ENCODE measurements at regions not wholly inside any gene's neighbourhood (a gene's known extent, or its start where the extent isn't known, plus 50 kb on each side); places are given as distances from the start of the nearest gene placed in this dataset.

DNA sequence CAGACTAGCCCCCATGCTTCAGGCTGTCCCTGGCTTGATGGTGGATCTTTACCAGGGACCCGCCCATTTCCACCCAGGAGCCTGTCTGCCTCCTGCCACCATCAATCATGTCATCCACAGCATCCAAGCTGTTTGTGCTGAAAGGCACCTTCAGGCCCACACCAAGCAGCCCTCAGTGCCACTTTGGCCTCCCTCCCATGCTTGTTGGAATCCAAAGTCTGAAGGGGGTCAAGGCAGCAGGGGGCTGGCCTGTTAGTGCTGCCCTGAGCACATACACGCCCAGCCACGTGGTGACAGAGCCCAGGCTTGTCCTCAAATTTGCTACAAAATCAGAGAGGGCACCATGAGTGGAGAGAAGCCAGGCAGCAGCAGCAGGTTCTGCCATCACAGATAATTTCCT, 1146.8 kb downstream of the FSCB start:
- Histone ChIP-seq H2AFZ (ENCODE audit: low read depth) (no peak overlapping the region), H3K36me3 (ENCODE audit: insufficient read depth) (no peaks in the 10 kb centered on the region), H3K4me1 (ENCODE audit: low read depth, poor library complexity, severe bottlenecking) (no peaks in the 10 kb centered on the region), H4K20me1 (ENCODE audit: insufficient read depth) (no peaks in the 10 kb centered on the region), H3K4me3 (IDR thresholded peaks at IDR 0.05; ENCODE audit: insufficient read depth, low read depth, low read length) (no peak overlapping the region), H3K9ac (no peak overlapping the region), H3K27me3 (ENCODE audit: insufficient read depth, low read depth) (no peaks in the 10 kb centered on the region), H3K4me2 (no peak overlapping the region), H3K79me2 (ENCODE audit: insufficient read depth, low read depth) (no peaks in the 10 kb centered on the region), H3K27ac (no peak overlapping the region)
- TF ChIP-seq, protein P1, sequence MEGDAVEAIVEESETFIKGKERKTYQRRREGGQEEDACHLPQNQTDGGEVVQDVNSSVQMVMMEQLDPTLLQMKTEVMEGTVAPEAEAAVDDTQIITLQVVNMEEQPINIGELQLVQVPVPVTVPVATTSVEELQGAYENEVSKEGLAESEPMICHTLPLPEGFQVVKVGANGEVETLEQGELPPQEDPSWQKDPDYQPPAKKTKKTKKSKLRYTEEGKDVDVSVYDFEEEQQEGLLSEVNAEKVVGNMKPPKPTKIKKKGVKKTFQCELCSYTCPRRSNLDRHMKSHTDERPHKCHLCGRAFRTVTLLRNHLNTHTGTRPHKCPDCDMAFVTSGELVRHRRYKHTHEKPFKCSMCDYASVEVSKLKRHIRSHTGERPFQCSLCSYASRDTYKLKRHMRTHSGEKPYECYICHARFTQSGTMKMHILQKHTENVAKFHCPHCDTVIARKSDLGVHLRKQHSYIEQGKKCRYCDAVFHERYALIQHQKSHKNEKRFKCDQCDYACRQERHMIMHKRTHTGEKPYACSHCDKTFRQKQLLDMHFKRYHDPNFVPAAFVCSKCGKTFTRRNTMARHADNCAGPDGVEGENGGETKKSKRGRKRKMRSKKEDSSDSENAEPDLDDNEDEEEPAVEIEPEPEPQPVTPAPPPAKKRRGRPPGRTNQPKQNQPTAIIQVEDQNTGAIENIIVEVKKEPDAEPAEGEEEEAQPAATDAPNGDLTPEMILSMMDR (conservative IDR thresholded peaks at IDR 0.05; ENCODE audit: low read depth, low read length), result no peak

DNA sequence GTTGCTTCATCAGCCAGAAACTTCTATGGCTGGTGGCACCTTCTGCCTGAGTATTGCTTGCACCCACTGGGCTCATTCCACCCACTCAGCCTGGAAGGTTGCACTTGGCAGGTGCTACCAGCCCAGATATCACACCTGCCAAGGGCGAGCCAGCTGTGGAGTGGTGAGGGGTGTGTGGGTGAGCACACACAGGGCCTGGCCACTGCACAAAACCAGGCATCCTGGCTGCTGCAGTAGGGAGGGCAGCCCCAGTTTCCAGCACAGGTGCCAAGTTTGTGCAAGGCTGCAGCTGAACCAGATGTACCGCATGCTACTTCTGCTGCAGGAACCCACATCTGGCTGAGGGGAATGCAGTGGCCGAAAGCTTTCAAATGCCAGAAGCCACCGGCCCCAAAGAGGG, 1147.8 kb downstream of the FSCB start:
- H3K27me3 ChIP-seq (ENCODE audit: insufficient read depth, low read depth), result no peaks in the 10 kb centered on the region
- no peaks in the 10 kb centered on the region for H3K36me3 ChIP-seq (ENCODE audit: insufficient read depth)
- TF ChIP-seq, protein P1 (conservative IDR thresholded peaks at IDR 0.05; ENCODE audit: low read depth, low read length), result no peak
- H3K27ac ChIP-seq, result no peak overlapping the region
- H3K79me2 ChIP-seq (ENCODE audit: insufficient read depth, low read depth), result no peaks in the 10 kb centered on the region
- no peak overlapping the region for H3K4me2 ChIP-seq
- H3K9ac ChIP-seq, result no peak overlapping the region
- H2AFZ ChIP-seq (ENCODE audit: low read depth), result no peak overlapping the region
- no peaks in the 10 kb centered on the region for H3K4me1 ChIP-seq (ENCODE audit: low read depth, poor library complexity, severe bottlenecking)
- no peak overlapping the region for H3K4me3 ChIP-seq (IDR thresholded peaks at IDR 0.05; ENCODE audit: insufficient read depth, low read depth, low read length)
- H4K20me1 ChIP-seq (ENCODE audit: insufficient read depth), result no peaks in the 10 kb centered on the region

DNA sequence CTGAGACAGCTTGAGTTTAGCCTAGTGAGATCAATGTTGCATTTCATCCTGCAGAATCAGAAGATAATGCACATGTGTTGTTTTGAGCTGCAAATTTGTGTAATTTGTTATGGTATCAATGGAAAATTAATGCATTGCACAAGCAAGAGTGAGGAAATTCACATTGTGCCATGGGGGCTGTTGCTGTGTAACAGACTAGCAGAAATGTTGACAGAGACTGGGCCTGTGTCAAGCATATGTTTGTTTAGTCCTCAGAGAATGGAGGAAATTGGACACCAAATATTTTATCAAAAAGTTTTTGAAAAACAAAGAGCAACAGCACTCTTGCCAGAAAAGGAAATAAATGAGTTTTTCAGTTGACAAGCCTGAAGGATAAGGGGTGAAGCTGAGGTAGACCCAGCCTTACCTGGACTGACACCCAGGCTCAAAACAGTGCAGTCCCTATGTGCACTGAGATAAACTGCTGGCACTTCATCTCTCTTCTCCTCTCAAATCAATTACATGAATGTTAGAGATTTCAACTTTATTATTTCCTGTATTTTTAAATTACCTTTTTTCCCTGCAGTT, 1150.0 kb downstream of the FSCB start:
- Histone ChIP-seq H4K20me1 (ENCODE audit: insufficient read depth) (no peaks in the 10 kb centered on the region), H2AFZ (ENCODE audit: low read depth) (no peak overlapping the region), H3K27me3 (ENCODE audit: insufficient read depth, low read depth) (no peaks in the 10 kb centered on the region), H3K4me3 (IDR thresholded peaks at IDR 0.05; ENCODE audit: insufficient read depth, low read depth, low read length) (no peak overlapping the region), H3K9ac (no peak overlapping the region), H3K4me2 (no peak overlapping the region), H3K4me1 (ENCODE audit: low read depth, poor library complexity, severe bottlenecking) (no peaks in the 10 kb centered on the region), H3K27ac (no peak overlapping the region), H3K36me3 (ENCODE audit: insufficient read depth) (no peaks in the 10 kb centered on the region), H3K79me2 (ENCODE audit: insufficient read depth, low read depth) (no peaks in the 10 kb centered on the region)
- TF ChIP-seq, protein P1 (conservative IDR thresholded peaks at IDR 0.05; ENCODE audit: low read depth, low read length), result no peak

DNA sequence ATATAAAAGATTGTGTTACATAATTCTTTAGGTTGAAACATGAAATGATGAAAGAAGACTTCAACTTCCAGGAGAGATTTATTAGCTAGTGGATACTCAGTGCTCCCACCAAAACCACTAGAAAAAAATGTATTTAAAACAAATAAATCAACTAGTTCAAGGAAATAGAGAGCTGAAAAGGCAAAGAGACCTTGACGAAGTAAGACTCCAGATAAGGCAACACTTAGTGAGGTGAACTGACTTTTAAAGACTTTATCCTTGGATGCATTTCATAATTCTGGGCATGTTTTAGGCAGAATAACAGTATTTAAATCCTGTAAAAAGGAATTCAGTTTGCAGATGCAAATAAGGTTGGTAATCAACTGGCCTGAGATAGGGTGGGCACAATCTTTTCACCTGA, 1150.7 kb downstream of the FSCB start:
- H3K4me1 ChIP-seq (ENCODE audit: low read depth, poor library complexity, severe bottlenecking), result no peaks in the 10 kb centered on the region
- H4K20me1 ChIP-seq (ENCODE audit: insufficient read depth), result no peaks in the 10 kb centered on the region
- H3K27me3 ChIP-seq (ENCODE audit: insufficient read depth, low read depth), result no peaks in the 10 kb centered on the region
- H3K36me3 ChIP-seq (ENCODE audit: insufficient read depth), result no peaks in the 10 kb centered on the region
- no peak overlapping the region for H3K27ac ChIP-seq
- H3K9ac ChIP-seq, result no peak overlapping the region
- no peak overlapping the region for H2AFZ ChIP-seq (ENCODE audit: low read depth)
- TF ChIP-seq, protein P1 (conservative IDR thresholded peaks at IDR 0.05; ENCODE audit: low read depth, low read length), result no peak
- H3K79me2 ChIP-seq (ENCODE audit: insufficient read depth, low read depth), result no peaks in the 10 kb centered on the region
- H3K4me2 ChIP-seq, result no peak overlapping the region
- H3K4me3 ChIP-seq (IDR thresholded peaks at IDR 0.05; ENCODE audit: insufficient read depth, low read depth, low read length), result no peak overlapping the region

Measured in KMS-11 (cell line).